HG03457 (cell line): ENCODE measurements at regions not wholly inside any gene's neighbourhood (a gene's known extent, or its start where the extent isn't known, plus 50 kb on each side); places are given as distances from the start of the nearest gene placed in this dataset.
"Not testable (repeated sequence)": the region's sequence is repeated elsewhere in the genome, so short reads cannot be mapped to it uniquely, and the experiment has no call there.

Experiments
- ATAC-seq: cut with Tn5 transposase; IDR thresholded peaks from one replicate; pipeline ENCODE4 v1.9.1; 2021; ENCODE audit warnings: moderate number of reproducible peaks; ENCODE audit not compliant: unreplicated experiment

- ATAC-seq: no peak
Observed at GRCh38 chr9:78383130-78383529, 86.2 kb downstream of the PSAT1 start.

- no peak for ATAC-seq
Observed at GRCh38 chr9:78386348-78386747, 89.4 kb downstream of the PSAT1 start.

GRCh38 chr9:78386773-78387172 is 89.8 kb downstream of the PSAT1 start:
- no peak for ATAC-seq

GRCh38 chr9:78393340-78393739 is 96.4 kb downstream of the PSAT1 start:
- no peak for ATAC-seq

- no peak for ATAC-seq
Observed at GRCh38 chr9:78393932-78394331, 97.0 kb downstream of the PSAT1 start.

- no peak for ATAC-seq
Observed at GRCh38 chr9:78396087-78396486, 99.2 kb downstream of the PSAT1 start.

GRCh38 chr9:78397045-78397444 is 100.1 kb downstream of the PSAT1 start:
- no peak for ATAC-seq

GRCh38 chr9:78397454-78397853 is 100.5 kb downstream of the PSAT1 start:
- no peak for ATAC-seq

- ATAC-seq: no peak
Observed at GRCh38 chr9:78399153-78399552, 102.2 kb downstream of the PSAT1 start.

- ATAC-seq: no peak
Observed at GRCh38 chr9:78400496-78400895, 103.6 kb downstream of the PSAT1 start.

- ATAC-seq: no peak
Observed at GRCh38 chr9:78405461-78405860, 108.5 kb downstream of the PSAT1 start.

- ATAC-seq: no peak
Observed at GRCh38 chr9:78406146-78406545, 109.2 kb downstream of the PSAT1 start.

GRCh38 chr9:78406933-78407332 is 110.0 kb downstream of the PSAT1 start:
- no peak for ATAC-seq

GRCh38 chr9:78407636-78408312 is 110.8 kb downstream of the PSAT1 start:
- no peak for ATAC-seq

- no peak for ATAC-seq
Observed at GRCh38 chr9:78408388-78408787, 111.5 kb downstream of the PSAT1 start.

- ATAC-seq: not testable (repeated sequence)
Observed at GRCh38 chr9:78409928-78410510, 113.1 kb downstream of the PSAT1 start.

- ATAC-seq: no peak
Observed at GRCh38 chr9:78422309-78422708, 125.4 kb downstream of the PSAT1 start.

- ATAC-seq: no peak
Observed at GRCh38 chr9:78424299-78424698, 127.4 kb downstream of the PSAT1 start.

- no peak for ATAC-seq
Observed at GRCh38 chr9:78428640-78429039, 131.7 kb downstream of the PSAT1 start.

GRCh38 chr9:78430387-78430786 is 133.5 kb downstream of the PSAT1 start:
- ATAC-seq: no peak

GRCh38 chr9:78431039-78431438 is 134.1 kb downstream of the PSAT1 start:
- not testable (repeated sequence) for ATAC-seq

- ATAC-seq: no peak
Observed at GRCh38 chr9:78436873-78437272, 139.9 kb downstream of the PSAT1 start.

- ATAC-seq: no peak
Observed at GRCh38 chr9:78437296-78437695, 140.4 kb downstream of the PSAT1 start.
